Astrocyte of the cerebellum (primary cell): ENCODE measurements at regions not wholly inside any gene's neighbourhood (a gene's known extent, or its start where the extent isn't known, plus 50 kb on each side); places are given as distances from the start of the nearest gene placed in this dataset.
A peak's percentile ranks its signal among the peaks of the same experiment; 100 is the strongest.

Experiments
- DNase-seq: peaks from one replicate; pipeline ENCODE4 v3.0.0-alpha.2; 2011; ENCODE audit warnings: low read depth
- H3K4me3 ChIP-seq: 2 replicates; pipeline ENCODE4 v1.5.1; 2011; ENCODE audit warnings: mild to moderate bottlenecking, low read depth, low read length, moderate library complexity
- in situ Hi-C: cut with HindIII; loops from 2 replicates; pipeline ENCODE4 v1.10.0; 2017; ENCODE audit warnings: low sequenced_read_pairs
- TF ChIP-seq, protein P1 (sequence below): IDR thresholded peaks from 2 replicates; pipeline ENCODE4 v1.5.1; 2012; ENCODE audit warnings: low read length, low read depth, moderate library complexity, mild to moderate bottlenecking; ENCODE audit errors: missing control alignments

GRCh38 chr2:199707593-199708185 is 143.3 kb downstream of the FTCDNL1 start:
- in situ Hi-C loops = no loop called here
- no peak overlapping the region for H3K4me3 ChIP-seq
- TF ChIP-seq, protein P1, sequence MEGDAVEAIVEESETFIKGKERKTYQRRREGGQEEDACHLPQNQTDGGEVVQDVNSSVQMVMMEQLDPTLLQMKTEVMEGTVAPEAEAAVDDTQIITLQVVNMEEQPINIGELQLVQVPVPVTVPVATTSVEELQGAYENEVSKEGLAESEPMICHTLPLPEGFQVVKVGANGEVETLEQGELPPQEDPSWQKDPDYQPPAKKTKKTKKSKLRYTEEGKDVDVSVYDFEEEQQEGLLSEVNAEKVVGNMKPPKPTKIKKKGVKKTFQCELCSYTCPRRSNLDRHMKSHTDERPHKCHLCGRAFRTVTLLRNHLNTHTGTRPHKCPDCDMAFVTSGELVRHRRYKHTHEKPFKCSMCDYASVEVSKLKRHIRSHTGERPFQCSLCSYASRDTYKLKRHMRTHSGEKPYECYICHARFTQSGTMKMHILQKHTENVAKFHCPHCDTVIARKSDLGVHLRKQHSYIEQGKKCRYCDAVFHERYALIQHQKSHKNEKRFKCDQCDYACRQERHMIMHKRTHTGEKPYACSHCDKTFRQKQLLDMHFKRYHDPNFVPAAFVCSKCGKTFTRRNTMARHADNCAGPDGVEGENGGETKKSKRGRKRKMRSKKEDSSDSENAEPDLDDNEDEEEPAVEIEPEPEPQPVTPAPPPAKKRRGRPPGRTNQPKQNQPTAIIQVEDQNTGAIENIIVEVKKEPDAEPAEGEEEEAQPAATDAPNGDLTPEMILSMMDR = no peak
- no peak for DNase-seq

- in situ Hi-C loops = no loop called here
- DNase-seq = no peak
- TF ChIP-seq, protein P1 = no peak
- no peak overlapping the region for H3K4me3 ChIP-seq
Observed at GRCh38 chr2:199705538-199705937, 145.5 kb downstream of the FTCDNL1 start.

- TF ChIP-seq, protein P1 = peak; percentile 41
- in situ Hi-C loops = no loop called here
- no peak for DNase-seq
- H3K4me3 ChIP-seq = no peak overlapping the region
Observed at GRCh38 chr2:199704358-199705238, 146.4 kb downstream of the FTCDNL1 start.

- TF ChIP-seq, protein P1 = no peak
- in situ Hi-C loops = no loop called here
- no peak for DNase-seq
- H3K4me3 ChIP-seq = no peak overlapping the region
Observed at GRCh38 chr2:199703199-199703598, 147.8 kb downstream of the FTCDNL1 start.

DNA sequence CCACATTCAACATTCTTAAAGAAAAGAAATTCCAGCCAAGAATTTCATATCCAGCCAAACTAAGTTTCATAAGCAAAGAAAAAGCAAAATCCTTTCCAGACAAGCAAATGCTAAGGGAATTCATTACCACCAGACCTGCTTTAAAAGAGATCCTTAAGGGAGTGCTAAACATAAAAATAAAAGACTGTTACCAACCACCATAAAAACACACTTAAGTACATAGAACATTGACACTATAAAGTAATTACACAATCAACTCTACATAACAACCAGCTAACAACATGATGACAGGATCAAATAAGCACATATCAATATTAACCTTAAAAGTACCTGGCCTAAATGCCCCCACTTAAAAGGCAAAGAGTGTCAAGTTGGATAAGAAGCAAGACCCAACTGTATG is 153.5 kb downstream of the FTCDNL1 start:
- TF ChIP-seq, protein P1 = no peak
- in situ Hi-C loops = no loop called here
- DNase-seq = no peak
- H3K4me3 ChIP-seq = no peak overlapping the region

DNA sequence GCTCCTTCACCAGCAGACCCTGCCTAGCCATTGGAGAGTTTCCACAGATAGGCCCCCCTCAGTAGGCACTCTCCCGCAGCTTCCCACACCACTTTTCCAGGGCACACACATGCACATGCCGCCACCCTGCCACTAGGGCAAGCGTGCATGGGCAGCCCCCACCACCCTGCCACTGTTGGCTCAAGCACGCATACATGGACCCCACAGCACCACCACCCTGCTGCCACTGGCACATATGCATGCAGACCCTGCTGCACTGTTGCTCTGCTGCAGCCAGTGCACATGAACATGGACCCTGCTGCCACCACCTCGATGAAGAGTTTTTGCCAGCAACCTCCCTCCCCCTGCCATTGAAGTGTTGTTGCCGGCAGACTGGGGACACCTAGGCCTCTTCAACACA is 154.9 kb downstream of the FTCDNL1 start:
- in situ Hi-C loops = no loop called here
- no peak for DNase-seq
- TF ChIP-seq, protein P1 = no peak
- H3K4me3 ChIP-seq = no peak overlapping the region
